NB4 (cell line): ENCODE measurements at regions not wholly inside any gene's neighbourhood (a gene's known extent, or its start where the extent isn't known, plus 50 kb on each side); places are given as distances from the start of the nearest gene placed in this dataset.

Experiments used
- DNase-seq: peaks from one replicate; pipeline ENCODE4 v3.0.0; 2010; ENCODE audit warnings: low read depth
- H3K4me3 ChIP-seq: one replicate; pipeline ENCODE4 v1.5.1; 2011; ENCODE audit warnings: mild to moderate bottlenecking, low read depth, low read length, moderate library complexity
- CTCF ChIP-seq: IDR thresholded peaks from one replicate; pipeline ENCODE4 v1.5.1; 2012; ENCODE audit warnings: low read depth, low read length
- MAX ChIP-seq: IDR thresholded peaks from 2 replicates; pipeline ENCODE4 v1.6.1; 2011; ENCODE audit warnings: low read depth, low read length
- MYC ChIP-seq: IDR thresholded peaks from 2 replicates; pipeline ENCODE4 v1.6.1; 2011; ENCODE audit warnings: low read depth, low read length
- POLR2A ChIP-seq: IDR thresholded peaks from 2 replicates; pipeline ENCODE4 v1.6.1; 2011; ENCODE audit warnings: mild to moderate bottlenecking; ENCODE audit not compliant: insufficient read length; ENCODE audit errors: extremely low read depth

- no peak for TF ChIP-seq MYC
- no peak for TF ChIP-seq MAX
- TF ChIP-seq CTCF, result no peak
- no peak for TF ChIP-seq POLR2A
- H3K4me3 ChIP-seq, result no peak overlapping the region
- DNase-seq, result no peak
Measured at GRCh38 chr1:87973896-87974295, 645.2 kb downstream of the LMO4 start.

GRCh38 chr1:87976316-87976715, 647.6 kb downstream of the LMO4 start:
- TF ChIP-seq MYC, result no peak
- TF ChIP-seq POLR2A, result no peak
- no peak for TF ChIP-seq CTCF
- TF ChIP-seq MAX, result no peak
- no peak for DNase-seq
- no peak overlapping the region for H3K4me3 ChIP-seq

GRCh38 chr1:87977145-87977544, 648.5 kb downstream of the LMO4 start:
- TF ChIP-seq CTCF (no peak), MAX (no peak), POLR2A (no peak), MYC (no peak)
- DNase-seq, result no peak
- H3K4me3 ChIP-seq, result no peak overlapping the region

GRCh38 chr1:87979079-87979478, 650.4 kb downstream of the LMO4 start:
- no peak overlapping the region for H3K4me3 ChIP-seq
- TF ChIP-seq MAX (no peak), CTCF (no peak), MYC (no peak), POLR2A (no peak)
- no peak for DNase-seq

- no peak overlapping the region for H3K4me3 ChIP-seq
- no peak for DNase-seq
- no peak for TF ChIP-seq CTCF
- TF ChIP-seq MAX, result no peak
- TF ChIP-seq MYC, result no peak
Measured at GRCh38 chr1:87980494-87980893, 651.8 kb downstream of the LMO4 start.

GRCh38 chr1:87981386-87981785, 652.7 kb downstream of the LMO4 start:
- DNase-seq, result no peak
- no peak overlapping the region for H3K4me3 ChIP-seq

More at GRCh38 chr1:87981386-87981785, 652.7 kb downstream of the LMO4 start:
- no peak for TF ChIP-seq MAX
- no peak for TF ChIP-seq MYC
- no peak for TF ChIP-seq POLR2A
- no peak for TF ChIP-seq CTCF
